OCI-LY1 (cell line): ENCODE measurements at regions not wholly inside any gene's neighbourhood (a gene's known extent, or its start where the extent isn't known, plus 50 kb on each side); places are given as distances from the start of the nearest gene placed in this dataset.

ENCODE experiments used
- H2AFZ ChIP-seq: fragments of 200-600 bp; sonication (generic), shearing (Covaris generic); 2 replicates; pipeline ENCODE4 v1.6.0; 2014; ENCODE audit warnings: antibody characterized with exemption, mild to moderate bottlenecking, low read length
- H3F3A ChIP-seq: fragments of 200-600 bp; sonication (generic), shearing (Covaris generic); 2 replicates; pipeline ENCODE4 v1.6.0; 2014; ENCODE audit warnings: mild to moderate bottlenecking, antibody characterized with exemption, low read length, moderate library complexity; ENCODE audit not compliant: insufficient read depth
- H3K27ac ChIP-seq: fragments of 200-600 bp; sonication (generic); 2 replicates; pipeline ENCODE4 v1.5.1; 2014; ENCODE audit warnings: low read length, mixed run types, mild to moderate bottlenecking, low read depth; ENCODE audit not compliant: poor library complexity, severe bottlenecking
- H3K27me3 ChIP-seq: fragments of 200-600 bp; sonication (generic); 2 replicates; pipeline ENCODE4 v1.6.0; 2014; ENCODE audit warnings: antibody characterized with exemption, mild to moderate bottlenecking, low read length, moderate library complexity; ENCODE audit not compliant: insufficient read depth
- H3K36me3 ChIP-seq: fragments of 200-600 bp; sonication (generic); 2 replicates; pipeline ENCODE4 v1.6.1; 2014; ENCODE audit warnings: mild to moderate bottlenecking, antibody characterized with exemption, low read length, moderate library complexity, mixed read lengths; ENCODE audit not compliant: insufficient read depth
- H3K4me1 ChIP-seq: fragments of 200-600 bp; sonication (generic); 2 replicates; pipeline ENCODE4 v1.5.1; 2014; ENCODE audit warnings: mild to moderate bottlenecking, low read length, moderate library complexity; ENCODE audit not compliant: insufficient read depth, severe bottlenecking
- H3K4me2 ChIP-seq: fragments of 200-600 bp; sonication (generic), shearing (Covaris generic); 2 replicates; pipeline ENCODE4 v1.6.1; 2014; ENCODE audit warnings: low read length
- H3K4me3 ChIP-seq: fragments of 200-600 bp; sonication (generic); 2 replicates; pipeline ENCODE4 v1.5.1; 2014; ENCODE audit warnings: low read length, low read depth, mild to moderate bottlenecking, mixed read lengths; ENCODE audit not compliant: poor library complexity, severe bottlenecking
- H3K79me2 ChIP-seq: fragments of 200-600 bp; shearing (Covaris generic); 2 replicates; pipeline ENCODE4 v1.6.1; 2016; ENCODE audit warnings: mixed run types, low read length, mixed read lengths; ENCODE audit not compliant: insufficient read depth
- H3K9ac ChIP-seq: fragments of 200-600 bp; sonication (generic), shearing (Covaris generic); 2 replicates; pipeline ENCODE4 v1.6.1; 2014; ENCODE audit warnings: mild to moderate bottlenecking, low read length, mixed read lengths
- H3K9me2 ChIP-seq: fragments of 200-600 bp; sonication (generic), shearing (Covaris generic); 2 replicates; pipeline ENCODE4 v1.6.1; 2014; ENCODE audit warnings: low read depth, mild to moderate bottlenecking, low read length, mixed read lengths
- H3K9me3 ChIP-seq: fragments of 200-600 bp; shearing (Covaris generic); 2 replicates; pipeline ENCODE4 v1.6.1; 2014; ENCODE audit warnings: low read length, mixed read lengths
- H4K20me1 ChIP-seq: fragments of 200-600 bp; sonication (generic), shearing (Covaris generic); 2 replicates; pipeline ENCODE4 v1.6.0; 2016; ENCODE audit warnings: mild to moderate bottlenecking, low read length; ENCODE audit not compliant: insufficient read depth
- EZH2 ChIP-seq: fragments of 200-600 bp; sonication (generic), shearing (Covaris generic); IDR thresholded peaks from 2 replicates; pipeline ENCODE4 v1.8.0; 2017; ENCODE audit warnings: borderline replicate concordance, mixed run types, mild to moderate bottlenecking, antibody characterized with exemption, low read length, moderate library complexity, mixed read lengths
- TF ChIP-seq, protein P1 (sequence below): fragments of 200-600 bp; sonication (generic), shearing (Covaris generic); IDR thresholded peaks from 2 replicates; pipeline ENCODE4 v1.5.1; 2017; ENCODE audit warnings: mild to moderate bottlenecking, antibody characterized with exemption, low read length, moderate library complexity, mixed read lengths

DNA sequence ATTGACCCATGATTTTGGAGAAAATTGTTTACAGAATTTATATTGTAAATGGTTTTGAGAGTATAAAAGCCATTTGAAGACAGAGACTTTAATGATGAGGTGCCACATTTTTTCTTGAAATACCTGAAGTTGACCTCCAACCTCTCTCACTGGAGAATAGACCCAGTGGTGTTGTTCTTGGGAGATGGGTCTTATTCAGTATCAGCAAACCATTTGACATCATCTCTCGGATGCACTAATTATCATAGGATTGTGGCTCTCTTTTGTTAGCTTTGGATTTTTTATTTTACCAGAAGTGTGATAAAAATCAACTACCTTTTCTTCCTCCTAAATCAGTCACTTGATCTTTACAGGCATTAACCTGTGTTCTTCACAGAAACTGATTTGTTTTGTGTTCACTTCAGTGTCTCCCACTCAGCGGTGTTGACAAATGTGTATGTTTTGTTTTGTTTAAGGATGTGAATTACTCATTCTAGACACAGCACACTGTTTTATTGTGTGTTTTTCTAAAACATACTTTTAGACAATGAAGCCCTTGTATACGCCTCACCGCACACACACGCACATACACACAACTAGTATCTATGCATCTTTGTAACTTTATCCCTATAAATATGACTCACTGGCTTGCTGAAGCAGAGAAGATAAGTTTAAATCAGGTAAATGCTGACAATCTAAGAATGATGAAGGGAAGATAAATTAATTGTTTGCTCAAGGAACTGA, 455.6 kb downstream of the INHBA start:
- no peaks in the 10 kb centered on the region; the same call in 1 of the 2 replicates for H4K20me1 ChIP-seq
- TF ChIP-seq, protein P1, sequence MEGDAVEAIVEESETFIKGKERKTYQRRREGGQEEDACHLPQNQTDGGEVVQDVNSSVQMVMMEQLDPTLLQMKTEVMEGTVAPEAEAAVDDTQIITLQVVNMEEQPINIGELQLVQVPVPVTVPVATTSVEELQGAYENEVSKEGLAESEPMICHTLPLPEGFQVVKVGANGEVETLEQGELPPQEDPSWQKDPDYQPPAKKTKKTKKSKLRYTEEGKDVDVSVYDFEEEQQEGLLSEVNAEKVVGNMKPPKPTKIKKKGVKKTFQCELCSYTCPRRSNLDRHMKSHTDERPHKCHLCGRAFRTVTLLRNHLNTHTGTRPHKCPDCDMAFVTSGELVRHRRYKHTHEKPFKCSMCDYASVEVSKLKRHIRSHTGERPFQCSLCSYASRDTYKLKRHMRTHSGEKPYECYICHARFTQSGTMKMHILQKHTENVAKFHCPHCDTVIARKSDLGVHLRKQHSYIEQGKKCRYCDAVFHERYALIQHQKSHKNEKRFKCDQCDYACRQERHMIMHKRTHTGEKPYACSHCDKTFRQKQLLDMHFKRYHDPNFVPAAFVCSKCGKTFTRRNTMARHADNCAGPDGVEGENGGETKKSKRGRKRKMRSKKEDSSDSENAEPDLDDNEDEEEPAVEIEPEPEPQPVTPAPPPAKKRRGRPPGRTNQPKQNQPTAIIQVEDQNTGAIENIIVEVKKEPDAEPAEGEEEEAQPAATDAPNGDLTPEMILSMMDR: no peak
- no peak for TF ChIP-seq EZH2
- no peaks in the 10 kb centered on the region for H3F3A ChIP-seq
- H3K36me3 ChIP-seq: no peaks in the 10 kb centered on the region
- no peaks in the 10 kb centered on the region for H3K9me2 ChIP-seq
- no peaks in the 10 kb centered on the region for H3K4me1 ChIP-seq
- H3K79me2 ChIP-seq: no peaks in the 10 kb centered on the region
- H3K27ac ChIP-seq: no peak overlapping the region
- H3K4me3 ChIP-seq: no peak overlapping the region
- no peaks in the 10 kb centered on the region for H3K9me3 ChIP-seq
- H3K4me2 ChIP-seq: no peak overlapping the region
- no peaks in the 10 kb centered on the region for H3K27me3 ChIP-seq
- H2AFZ ChIP-seq: no peak overlapping the region
- H3K9ac ChIP-seq: no peak overlapping the region

DNA sequence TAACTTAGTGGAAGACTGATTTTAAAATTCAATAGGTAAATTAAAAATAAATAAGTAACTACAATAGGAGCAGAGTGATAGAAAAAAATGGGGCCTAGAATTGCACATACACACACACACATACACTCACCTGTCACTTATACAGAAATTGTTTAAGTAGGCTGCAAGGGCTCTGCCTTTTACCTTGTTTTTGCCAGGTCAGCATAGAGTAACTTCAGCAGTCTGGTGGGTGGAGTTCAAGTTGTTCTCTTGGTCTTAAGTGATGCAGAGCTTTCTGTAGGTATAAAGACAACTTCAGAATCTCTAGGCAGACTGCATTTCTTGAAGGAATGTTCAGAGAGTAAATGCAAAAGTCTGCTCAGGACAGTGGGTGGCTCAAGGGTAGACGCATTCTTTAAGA, 457.0 kb downstream of the INHBA start:
- Histone ChIP-seq H3K36me3 (no peaks in the 10 kb centered on the region), H3K9me3 (no peaks in the 10 kb centered on the region), H3K4me3 (no peak overlapping the region), H3K79me2 (no peaks in the 10 kb centered on the region), H2AFZ (no peak overlapping the region), H3K4me1 (no peaks in the 10 kb centered on the region), H3K4me2 (no peak overlapping the region), H3K27me3 (no peaks in the 10 kb centered on the region), H3K9ac (no peak overlapping the region), H3F3A (no peaks in the 10 kb centered on the region), H3K9me2 (no peaks in the 10 kb centered on the region), H3K27ac (no peak overlapping the region), H4K20me1 (no peaks in the 10 kb centered on the region; the same call in 1 of the 2 replicates)
- no peak for TF ChIP-seq EZH2
- TF ChIP-seq, protein P1: no peak

DNA sequence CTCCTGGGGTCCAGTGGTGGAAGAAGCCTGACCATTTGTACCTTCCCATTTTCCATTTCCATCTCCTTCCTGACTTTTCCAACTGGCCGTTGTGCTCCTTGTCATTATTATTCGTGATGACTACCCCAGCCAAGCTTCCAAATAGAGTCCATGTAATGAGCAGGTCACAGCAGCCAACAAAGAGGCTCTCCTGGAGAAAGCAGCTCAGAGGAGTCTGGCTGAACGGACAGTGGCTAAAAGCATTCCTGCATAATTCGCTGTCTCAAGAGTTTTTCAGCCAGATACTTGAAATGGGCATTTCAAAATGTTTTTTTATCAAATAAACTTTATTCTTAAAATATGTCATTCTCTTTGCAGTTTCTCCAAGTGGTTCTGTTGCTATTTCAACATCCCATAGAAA, 458.6 kb downstream of the INHBA start:
- Histone ChIP-seq H3K4me1 (no peaks in the 10 kb centered on the region), H3F3A (no peaks in the 10 kb centered on the region), H3K4me2 (no peak overlapping the region), H2AFZ (no peak overlapping the region), H3K4me3 (no peak overlapping the region), H3K9ac (no peak overlapping the region), H3K36me3 (no peaks in the 10 kb centered on the region), H3K27me3 (no peaks in the 10 kb centered on the region), H3K9me2 (no peaks in the 10 kb centered on the region), H3K27ac (no peak overlapping the region), H3K9me3 (no peaks in the 10 kb centered on the region), H3K79me2 (no peaks in the 10 kb centered on the region), H4K20me1 (no peaks in the 10 kb centered on the region; the same call in 1 of the 2 replicates)
- TF ChIP-seq EZH2: no peak
- TF ChIP-seq, protein P1: no peak
